ENCODE measurements at regions not wholly inside any gene's neighbourhood (a gene's known extent, or its start where the extent isn't known, plus 50 kb on each side); places are given as distances from the start of the nearest gene placed in this dataset.

- TF ChIP-seq ZMIZ1 (IDR thresholded peaks at IDR 0.05; ENCODE audit: low read depth in 2 of 2, low read length in 2 of 2) (no peak), ILK (tag; IDR thresholded peaks at IDR 0.05; ENCODE audit: borderline replicate concordance, low read depth) (no peak), SIRT6 (IDR thresholded peaks at IDR 0.05; ENCODE audit: low read depth, low read length) (no peak), ZFP91 (CRISPR knock-in tag; IDR thresholded peaks at IDR 0.05) (no peak), NKRF (IDR thresholded peaks at IDR 0.05; ENCODE audit: borderline replicate concordance) (no peak), ARID1B (IDR thresholded peaks at IDR 0.05) (no peak), NR4A1 (CRISPR knock-in tag; IDR thresholded peaks at IDR 0.05) (no peak), NR4A1 (tag; IDR thresholded peaks at IDR 0.05) (no peak), CBX3 (IDR thresholded peaks at IDR 0.05; ENCODE audit: borderline replicate concordance in 1 of 2, low read length in 2 of 2) (no peak), ETV6 (IDR thresholded peaks at IDR 0.05; ENCODE audit: borderline replicate concordance in 1 of 2, low read depth in 2 of 2, low read length in 1 of 2) (no peak), ETV6 (CRISPR knock-in tag; IDR thresholded peaks at IDR 0.05; ENCODE audit: borderline replicate concordance) (no peak), CEBPB (tag; IDR thresholded peaks at IDR 0.05) (no peak)
Measured at GRCh38 chr17:51374209-51374608, 113.9 kb downstream of the UTP18 start (continued).
